AG09309 (cell line): ENCODE measurements at regions not wholly inside any gene's neighbourhood (a gene's known extent, or its start where the extent isn't known, plus 50 kb on each side); places are given as distances from the start of the nearest gene placed in this dataset.
"Not testable (repeated sequence)": the region's sequence is repeated elsewhere in the genome, so short reads cannot be mapped to it uniquely, and the experiment has no call there.

Experiments
- DNase-seq: peaks from one replicate; pipeline ENCODE4 v3.0.0-alpha.2; 2010; ENCODE audit warnings: low read depth
- H3K4me3 ChIP-seq: 2 replicates; pipeline ENCODE4 v1.5.1; 2011; ENCODE audit warnings: mild to moderate bottlenecking, low read depth, low read length, moderate library complexity; ENCODE audit not compliant: control insufficient read depth
- CTCF ChIP-seq: IDR thresholded peaks from 2 replicates; pipeline ENCODE4 v1.5.1; 2011; ENCODE audit warnings: mild to moderate bottlenecking, low read depth, low read length, inconsistent platforms; ENCODE audit not compliant: insufficient read depth, control insufficient read depth; ENCODE audit errors: missing control alignments

GRCh38 chr14:86333493-86333892, 803.5 kb downstream of the FLRT2 start:
- no peak for DNase-seq
- no peak overlapping the region for H3K4me3 ChIP-seq
- no peak for TF ChIP-seq CTCF

- TF ChIP-seq CTCF: no peak
- DNase-seq: no peak
- H3K4me3 ChIP-seq: no peak overlapping the region
Measured at GRCh38 chr14:86331341-86331740, 801.4 kb downstream of the FLRT2 start.

GRCh38 chr14:86321151-86321550, 791.2 kb downstream of the FLRT2 start:
- H3K4me3 ChIP-seq: no peak overlapping the region
- no peak for TF ChIP-seq CTCF
- no peak for DNase-seq

- DNase-seq, H3K4me3 ChIP-seq: not testable (repeated sequence)
Measured at GRCh38 chr14:86312154-86312665, 782.3 kb downstream of the FLRT2 start.

- TF ChIP-seq CTCF: no peak
- no peak overlapping the region for H3K4me3 ChIP-seq
- no peak for DNase-seq
Measured at GRCh38 chr14:86311151-86311550, 781.2 kb downstream of the FLRT2 start.

GRCh38 chr14:86310611-86311010, 780.7 kb downstream of the FLRT2 start:
- no peak for TF ChIP-seq CTCF
- no peak for DNase-seq
- H3K4me3 ChIP-seq: no peak overlapping the region

GRCh38 chr14:86310148-86310547, 780.2 kb downstream of the FLRT2 start:
- no peak overlapping the region for H3K4me3 ChIP-seq
- DNase-seq: no peak
- TF ChIP-seq CTCF: no peak
